Stimulated activated CD4-positive, alpha-beta T cell treated with anti-CD3 and anti-CD28 coated beads, TNF-alpha, amount 100 ng/mL, for 1 hour (primary cell): ENCODE measurements at regions not wholly inside any gene's neighbourhood (a gene's known extent, or its start where the extent isn't known, plus 50 kb on each side); places are given as distances from the start of the nearest gene placed in this dataset.

Source experiments
- DNase-seq, 3 donors: peaks; one replicate each; pipeline ENCODE4 v3.0.0-alpha.2; 2020; ENCODE audit warnings: low read depth in 3 of 3, low spot score in 1 of 3

DNA sequence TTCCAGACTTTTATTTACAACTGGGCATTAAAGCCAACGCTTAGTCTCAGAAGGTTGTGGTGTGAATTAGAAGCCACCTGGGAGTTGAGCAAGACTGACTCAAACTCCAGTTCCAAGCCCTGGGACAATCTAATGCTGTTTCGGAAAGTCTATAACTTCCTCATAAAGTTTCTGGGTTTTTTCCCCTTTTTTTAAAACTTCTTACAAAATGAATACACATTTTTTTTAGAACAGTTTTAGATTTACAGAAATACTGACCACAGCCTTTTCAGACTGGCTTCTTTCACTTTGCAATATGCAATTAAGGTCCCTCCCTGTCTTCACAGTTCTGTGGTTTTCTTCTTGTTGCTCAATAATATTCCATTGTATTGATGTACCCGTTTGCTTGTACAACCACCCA, 115.9 kb upstream of the TWIST2 start:
- no peak for DNase-seq

DNA sequence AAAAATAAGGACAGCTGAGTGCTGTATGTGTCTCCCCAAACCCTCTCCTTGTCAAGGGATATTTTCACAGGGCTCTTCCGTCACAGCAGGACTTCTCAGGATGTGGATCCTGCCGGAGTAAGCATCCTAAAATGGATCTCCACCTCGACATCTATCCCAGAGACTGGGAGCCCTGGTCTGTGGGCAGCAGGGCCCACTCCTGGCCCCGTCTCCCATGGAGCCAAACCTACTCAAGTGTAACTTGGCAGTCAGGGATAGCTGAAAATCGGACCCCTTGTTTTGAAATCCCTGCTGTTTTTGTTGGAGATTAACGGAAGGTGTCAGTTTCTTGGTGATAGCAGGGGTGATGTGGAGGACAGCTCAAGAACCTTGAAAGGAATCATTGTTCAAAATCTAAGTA, 109.0 kb upstream of the TWIST2 start:
- DNase-seq, result no peak

DNA sequence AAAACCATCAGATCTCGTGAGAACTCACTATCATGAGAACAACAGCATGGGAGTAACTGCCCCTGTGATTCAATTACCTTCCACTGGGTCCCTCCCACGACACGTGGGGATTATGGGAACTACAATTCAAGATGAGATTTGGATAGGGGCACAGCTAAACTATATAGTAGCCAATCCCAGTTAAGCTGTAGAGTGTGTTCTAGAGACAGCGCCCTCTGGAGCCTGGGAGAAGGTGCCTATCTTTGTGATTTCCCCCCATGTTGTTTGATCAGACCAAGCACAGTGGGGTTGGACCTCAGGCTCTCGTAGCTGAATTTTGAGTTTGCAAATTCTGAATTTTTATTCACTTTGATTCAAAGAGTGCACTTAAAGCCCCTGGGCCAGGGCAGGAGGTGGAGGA, 108.2 kb upstream of the TWIST2 start:
- DNase-seq, result no peak

DNA sequence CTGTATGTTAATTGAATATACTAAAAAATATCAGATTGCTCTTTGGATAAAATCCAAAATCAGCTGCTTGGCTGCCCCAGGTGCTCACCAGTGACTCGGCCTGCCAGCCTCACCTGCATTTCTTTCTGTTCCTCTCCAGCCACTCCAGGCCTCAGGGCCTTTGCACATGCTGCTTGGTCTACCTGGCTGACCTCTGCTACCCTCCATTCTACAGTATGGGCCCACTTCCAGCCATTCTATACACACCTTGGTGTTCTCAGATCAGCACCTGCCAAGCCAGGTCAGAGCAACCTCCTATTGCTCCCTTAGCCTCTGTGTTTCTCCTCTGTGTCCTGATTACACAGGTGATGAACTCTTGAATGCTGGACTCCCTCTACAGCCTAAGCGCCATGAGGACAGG, 106.6 kb upstream of the TWIST2 start:
- no peak for DNase-seq

DNA sequence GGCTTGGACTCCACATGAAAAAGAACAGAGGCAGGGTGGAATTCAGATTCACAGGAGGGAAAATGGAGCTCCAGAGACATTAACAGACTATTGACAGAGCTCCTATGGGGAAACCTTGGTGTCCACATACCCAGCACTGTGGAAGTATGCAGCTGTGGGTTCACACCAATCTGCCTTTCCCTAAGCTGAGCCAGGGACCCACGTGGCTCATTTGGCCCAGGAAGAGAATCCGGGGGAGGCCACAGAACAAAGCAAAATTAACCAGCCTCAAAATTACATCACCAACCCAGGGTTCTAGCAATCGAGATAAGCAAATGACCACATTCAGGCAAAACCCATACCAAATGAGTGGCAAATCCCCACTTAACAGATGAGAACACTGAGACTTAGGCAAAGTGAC, 105.8 kb upstream of the TWIST2 start:
- DNase-seq, result no peak

DNA sequence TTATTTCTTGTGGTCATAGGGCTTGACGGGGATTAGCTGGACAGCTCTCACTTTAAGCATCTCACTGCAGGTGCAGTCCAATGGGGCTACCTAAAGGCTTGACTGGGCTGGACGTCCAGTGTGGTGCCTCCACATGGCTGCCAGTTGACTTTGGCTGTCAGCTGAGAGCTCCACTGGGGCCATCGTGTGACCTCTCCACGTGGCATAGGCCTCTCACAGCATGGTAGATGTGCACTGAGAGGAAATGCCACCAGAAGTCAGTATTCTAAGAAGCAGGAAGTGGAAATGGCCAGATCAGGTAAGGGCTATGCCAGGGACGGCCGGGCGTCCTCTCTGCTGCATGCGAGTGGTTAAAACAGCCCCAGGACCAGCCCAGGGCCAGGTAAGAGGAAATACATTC, 105.2 kb upstream of the TWIST2 start:
- DNase-seq, result no peak

DNA sequence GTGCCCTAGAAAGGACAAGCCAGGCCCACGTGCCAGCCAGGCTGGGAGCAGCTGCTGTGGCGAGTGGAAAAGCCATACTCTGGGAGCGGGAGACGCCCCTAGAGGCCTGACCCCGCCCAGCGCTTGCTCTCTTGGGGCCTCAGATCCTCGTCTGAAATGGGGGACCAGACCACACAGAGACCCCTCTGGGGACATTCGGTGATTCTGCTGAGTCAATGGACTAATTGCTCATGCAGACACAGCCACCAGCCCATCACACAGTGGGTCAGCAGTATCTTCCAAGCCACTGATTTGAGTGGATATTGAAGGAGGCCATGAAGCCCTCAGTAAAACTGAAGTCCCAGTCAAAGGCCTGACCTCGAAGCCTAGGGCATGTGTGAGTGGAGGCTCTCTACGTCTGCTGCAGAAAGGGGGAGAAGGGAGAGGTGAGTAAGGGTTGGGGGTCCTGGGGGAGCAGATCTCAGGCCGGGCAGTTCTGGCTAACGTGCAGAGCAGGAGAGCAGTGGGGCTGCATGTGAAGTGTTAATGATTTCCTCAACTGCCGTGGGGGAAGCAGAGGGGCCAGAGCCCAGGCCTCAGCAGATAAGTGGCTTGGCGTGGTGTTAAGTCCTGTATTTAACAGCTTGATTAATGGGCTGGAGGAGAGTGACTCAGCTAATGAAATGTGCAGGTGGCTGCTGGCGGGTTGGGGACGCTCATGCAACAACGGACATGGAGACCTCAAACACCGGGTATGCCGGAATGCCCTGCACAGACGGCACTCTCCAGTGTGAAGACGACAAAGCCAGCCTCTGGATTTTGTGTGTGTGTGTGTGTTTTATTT, 104.4 kb upstream of the TWIST2 start:
- DNase-seq, result no peak

DNA sequence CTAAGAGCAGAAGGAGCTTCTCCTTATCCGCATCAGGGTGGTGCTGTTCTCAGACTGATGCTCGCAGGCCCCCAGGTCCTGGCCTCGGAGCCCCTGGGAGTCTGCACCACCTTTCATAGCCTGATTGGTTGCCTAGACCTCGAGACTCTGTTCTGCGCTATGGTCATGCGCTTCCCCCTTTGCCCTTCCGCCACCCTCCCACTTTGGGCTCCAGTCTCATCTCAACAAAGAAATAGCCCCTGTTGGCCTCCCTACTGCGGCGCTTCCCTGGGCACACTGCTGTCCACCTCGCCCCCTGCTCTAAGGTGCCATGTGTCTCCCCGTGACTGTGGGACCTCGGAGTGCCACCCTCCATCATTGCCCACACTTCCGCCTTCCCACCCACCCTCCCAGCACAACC, 102.9 kb upstream of the TWIST2 start:
- DNase-seq, result no peak

DNA sequence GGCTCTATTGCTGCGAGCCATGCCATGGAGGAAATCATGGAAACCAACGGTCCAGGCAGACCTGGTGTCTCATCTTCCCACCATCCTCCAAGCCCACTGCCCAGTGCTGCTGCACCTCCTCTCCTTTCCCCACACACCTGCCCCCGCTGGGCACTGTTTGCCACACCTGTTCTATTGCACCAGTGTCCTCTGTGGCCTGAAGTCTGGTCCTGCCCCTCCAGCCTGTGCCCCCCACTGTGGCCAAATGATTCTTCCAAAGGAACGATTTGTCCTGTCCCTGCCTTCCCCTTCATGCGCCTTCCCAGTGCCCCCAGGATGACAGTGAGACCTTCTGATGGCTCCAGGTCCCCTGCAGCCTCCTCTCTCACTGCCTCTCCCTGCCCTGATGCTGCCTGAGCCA, 101.9 kb upstream of the TWIST2 start:
- DNase-seq, result no peak

DNA sequence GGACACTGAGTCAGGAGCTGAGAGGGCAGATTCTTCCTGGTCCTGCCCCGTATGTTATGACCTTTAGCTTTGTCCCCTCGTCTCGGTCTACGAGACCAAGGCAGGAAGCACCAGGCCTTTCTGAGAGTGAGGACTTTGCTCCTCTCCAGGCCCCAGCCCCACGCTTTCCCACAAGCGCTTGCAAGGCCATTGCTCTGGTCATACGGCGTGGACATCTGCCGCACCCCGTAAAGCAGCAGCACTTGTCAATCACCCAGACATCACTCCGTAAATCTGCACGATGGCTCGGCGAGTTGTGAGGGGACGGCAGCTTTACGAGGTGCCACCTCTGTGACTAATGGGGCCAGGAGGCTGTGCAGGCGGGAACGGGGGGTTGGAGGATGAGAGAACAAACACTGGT, 100.8 kb upstream of the TWIST2 start:
- no peak for DNase-seq

DNA sequence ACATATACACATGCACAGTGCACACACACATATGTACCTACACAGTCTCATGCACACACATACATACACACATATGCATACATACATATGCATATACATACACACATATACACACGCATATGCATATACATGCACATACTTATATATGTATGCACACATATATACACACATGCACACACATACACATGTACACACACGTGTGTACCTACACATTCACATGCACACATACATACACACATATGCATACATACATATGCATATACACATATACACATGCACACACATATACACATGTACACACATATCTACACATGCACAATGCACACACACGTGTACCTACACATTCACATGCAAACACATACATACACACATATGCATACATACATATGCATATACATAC, 100.3 kb upstream of the TWIST2 start:
- DNase-seq, result no peak

DNA sequence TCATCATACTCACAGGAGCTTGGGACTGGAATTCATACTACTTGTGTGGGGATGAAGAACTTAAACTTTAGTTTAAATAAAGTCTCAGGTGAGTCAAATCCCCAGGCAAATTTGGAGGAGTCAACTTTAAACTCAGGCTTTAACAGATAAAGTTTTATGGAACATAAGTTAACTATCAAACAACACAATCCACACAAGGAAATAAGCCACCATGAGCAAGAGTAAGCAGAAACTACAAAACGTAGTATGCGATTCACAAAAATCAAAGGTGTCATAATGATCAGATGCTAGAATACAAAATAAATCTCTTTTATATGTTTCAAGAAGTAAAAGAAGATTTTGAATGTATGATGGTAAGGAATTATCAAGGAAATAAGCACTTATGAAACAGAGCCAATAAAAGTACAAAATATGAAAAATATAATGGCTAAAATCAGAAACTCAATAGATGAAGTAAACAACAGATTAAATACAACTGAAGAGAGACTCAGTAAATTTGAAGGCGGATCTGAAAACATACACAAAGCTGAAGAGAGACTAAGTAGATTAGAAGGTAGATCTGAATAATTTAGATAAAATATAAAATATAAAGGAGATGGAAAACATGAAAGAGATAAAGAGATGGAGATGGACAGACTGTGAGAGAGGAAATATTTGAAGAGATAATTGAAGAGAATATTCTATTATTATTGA, 97.5 kb upstream of the TWIST2 start:
- DNase-seq, result no peak

DNA sequence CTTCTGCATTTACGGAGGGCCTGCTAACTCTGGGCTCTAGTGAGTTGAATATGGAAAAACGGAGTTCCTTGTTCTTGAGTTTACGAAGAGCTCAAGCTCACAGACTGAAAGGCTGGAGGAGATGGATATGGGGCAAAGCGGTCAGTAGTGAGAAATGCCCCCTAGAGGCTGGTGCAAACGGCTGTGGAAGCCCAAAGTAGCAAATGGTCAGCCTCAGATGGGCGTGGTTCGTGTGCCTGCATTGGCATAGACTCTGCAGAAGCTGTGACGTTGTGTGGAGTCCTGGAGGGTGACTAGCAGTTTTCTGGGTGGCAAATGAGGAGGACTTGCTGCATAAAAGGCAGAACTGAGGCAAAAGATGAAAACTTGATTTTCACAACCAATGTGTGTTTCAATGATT, 93.6 kb upstream of the TWIST2 start:
- DNase-seq, result no peak

DNA sequence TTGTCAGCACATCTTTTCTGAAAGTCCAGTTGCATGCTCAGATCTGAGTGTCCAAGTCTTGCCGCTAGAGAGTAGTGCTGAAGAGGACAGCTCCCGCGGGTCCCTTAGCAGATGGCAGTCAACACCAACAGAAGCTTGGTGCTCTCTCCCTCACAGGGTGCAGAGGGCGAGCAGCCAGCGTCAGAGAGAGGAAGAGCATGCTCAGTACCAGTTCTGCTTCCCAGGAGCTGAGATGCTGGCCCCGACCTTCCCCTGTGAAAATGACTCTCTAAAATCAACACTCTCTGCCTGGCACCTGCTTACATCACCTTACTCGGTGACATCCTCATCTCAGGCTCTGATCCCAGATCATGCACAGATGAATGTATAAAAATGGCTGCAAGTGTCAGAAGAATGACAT, 86.0 kb upstream of the TWIST2 start:
- DNase-seq, result no peak

DNA sequence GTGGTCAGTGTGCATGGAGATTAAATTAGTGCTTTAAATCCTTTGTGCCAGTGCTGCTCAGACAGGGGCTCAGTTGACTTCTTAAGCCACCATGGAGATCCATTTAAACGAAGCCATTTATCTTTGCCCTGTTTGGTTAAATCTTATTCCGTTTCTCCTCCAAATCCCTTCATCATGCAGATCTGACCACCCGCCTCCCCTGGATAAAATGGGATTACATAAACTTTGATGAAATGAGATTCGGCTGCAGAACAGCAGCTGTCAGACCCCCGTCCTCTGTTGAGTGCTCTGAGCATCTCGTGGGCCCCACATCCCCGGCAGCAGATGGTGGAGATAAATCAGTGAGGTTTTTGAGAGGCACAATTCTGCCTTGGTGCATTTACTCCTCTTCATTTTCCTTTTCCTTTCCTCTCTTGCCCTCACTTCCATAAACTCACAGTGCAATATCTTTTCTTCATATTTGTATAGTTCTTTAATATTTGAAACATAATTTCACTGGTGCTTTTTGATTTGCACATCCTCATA, 84.4 kb upstream of the TWIST2 start:
- DNase-seq, result no peak

DNA sequence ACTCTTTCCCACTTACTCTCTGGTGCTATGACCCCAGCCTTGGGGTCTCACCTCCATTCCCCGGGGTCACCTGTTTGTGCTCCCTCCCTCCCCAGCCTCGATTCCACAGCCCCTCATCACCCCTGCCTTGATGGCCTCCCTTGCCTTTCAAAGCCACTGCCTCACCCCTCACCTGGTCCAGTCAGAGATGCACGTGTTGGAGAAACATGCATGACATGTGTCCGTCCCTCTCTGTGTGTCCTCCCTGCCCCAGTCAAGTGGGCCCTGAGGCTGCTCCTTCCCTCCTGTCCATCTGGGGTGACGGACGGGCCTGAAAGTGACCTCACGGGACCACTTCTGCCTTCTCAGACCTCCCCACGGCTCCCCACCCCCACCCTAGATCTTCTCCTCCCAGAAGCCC, 82.3 kb upstream of the TWIST2 start:
- DNase-seq, result no peak

DNA sequence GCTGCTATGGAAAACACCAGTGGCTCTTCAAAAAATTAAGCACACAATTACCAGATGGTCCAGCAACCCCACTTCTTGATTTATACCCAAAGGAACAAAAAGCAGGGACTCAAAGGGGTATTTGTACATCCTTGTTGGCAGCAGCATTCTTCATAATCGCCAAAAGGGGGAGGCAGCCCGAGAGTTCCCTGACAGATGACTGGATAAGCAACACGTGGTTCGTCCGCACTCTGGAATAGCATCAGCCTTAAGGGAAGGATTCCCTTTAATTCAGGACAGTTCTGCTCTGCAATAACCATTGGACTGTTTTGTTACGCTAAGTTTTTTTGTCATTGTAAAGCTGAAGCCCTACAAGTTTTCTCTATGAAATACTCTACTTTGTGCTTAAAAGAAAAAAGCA, 76.7 kb upstream of the TWIST2 start:
- no peak for DNase-seq

DNA sequence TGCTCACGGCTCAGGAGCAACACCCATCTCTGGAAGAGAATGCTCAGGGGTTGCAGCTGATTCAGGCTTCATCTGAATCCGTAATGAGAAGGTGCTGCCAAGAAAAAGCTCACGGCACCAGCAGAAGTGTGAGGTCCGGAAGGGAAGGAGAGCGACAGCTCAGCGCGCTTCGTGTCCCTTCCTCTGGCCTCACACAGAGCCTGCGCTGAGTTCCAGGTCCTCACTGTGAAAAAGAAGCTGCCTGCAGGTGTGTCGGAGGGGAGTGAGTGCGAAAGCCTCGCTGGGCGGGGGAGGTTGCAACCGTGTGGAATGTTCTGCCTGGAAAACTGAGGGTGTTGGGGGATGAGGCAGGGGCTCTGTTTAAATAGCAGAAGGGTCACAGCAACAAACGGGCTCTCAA, 76.2 kb upstream of the TWIST2 start:
- DNase-seq, result no peak

DNA sequence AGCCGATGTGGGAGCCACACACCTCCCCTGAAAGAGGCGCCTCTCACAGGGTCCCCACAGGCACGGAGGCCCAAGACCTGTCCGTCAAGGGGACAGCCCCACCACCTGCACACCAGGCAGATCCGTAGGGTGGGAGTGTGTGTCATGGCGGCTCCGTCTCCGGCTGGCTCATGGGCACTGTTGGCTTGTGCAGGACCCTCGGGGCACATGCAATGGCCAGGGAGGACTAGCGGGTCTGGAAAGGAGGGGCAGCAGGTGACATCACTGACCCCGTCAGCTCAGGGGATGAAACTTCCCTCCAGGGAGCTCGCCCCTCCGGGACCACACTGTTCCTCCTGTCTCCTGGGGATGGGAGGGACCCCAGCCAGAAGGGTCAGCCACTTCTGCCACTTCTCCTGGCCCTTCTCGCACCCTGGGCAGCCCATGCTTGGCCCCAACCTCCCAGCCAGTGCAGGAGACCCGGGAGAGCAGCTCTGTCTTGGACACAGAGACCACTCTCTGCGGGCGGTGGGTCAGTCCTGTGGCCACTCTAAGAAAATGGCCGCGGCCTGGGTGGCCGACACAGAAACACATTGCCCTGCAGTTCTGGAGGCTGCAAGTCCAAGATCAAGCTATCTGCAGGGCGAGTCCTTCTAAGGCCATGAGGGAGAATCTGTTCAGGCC, 75.1 kb upstream of the TWIST2 start:
- no peak for DNase-seq

DNA sequence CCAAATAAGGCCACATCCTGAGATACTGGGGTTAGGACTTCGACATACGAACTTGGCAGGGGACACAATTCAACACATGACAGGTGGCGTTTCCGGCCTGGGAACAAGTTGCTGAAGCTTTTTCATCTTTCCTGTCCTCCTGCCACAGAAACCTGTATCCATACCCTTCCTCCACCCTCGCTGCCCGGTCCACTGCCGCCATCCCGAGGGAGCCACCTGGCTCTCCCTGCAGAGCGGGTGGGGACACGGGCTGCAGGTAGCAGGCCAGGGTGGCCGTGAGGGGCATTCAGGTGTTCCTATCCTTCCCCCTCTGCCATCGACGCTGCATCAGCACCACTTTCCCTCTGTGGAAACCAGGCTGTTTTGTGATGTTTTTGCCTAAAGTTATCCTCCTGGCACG, 74.4 kb upstream of the TWIST2 start:
- no peak for DNase-seq

DNA sequence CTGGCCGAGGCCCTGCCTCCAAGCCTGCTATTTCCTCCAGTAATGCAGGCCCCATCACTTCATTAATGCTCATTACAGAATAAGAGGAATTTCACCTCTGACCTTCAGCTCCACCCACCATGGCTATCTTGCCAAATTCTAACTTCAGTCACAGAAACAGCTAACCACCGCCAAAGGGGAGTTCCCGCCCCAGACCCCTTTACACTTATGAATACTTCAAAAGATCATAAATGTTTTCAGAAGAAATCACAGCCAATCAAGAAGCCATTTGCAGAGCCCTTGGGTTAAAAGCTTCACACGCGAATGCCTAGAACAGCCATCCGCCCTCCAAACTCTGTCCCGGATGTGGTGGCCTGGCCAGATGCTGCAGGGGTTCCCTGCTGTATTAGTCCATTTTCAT, 73.8 kb upstream of the TWIST2 start:
- DNase-seq, result no peak

DNA sequence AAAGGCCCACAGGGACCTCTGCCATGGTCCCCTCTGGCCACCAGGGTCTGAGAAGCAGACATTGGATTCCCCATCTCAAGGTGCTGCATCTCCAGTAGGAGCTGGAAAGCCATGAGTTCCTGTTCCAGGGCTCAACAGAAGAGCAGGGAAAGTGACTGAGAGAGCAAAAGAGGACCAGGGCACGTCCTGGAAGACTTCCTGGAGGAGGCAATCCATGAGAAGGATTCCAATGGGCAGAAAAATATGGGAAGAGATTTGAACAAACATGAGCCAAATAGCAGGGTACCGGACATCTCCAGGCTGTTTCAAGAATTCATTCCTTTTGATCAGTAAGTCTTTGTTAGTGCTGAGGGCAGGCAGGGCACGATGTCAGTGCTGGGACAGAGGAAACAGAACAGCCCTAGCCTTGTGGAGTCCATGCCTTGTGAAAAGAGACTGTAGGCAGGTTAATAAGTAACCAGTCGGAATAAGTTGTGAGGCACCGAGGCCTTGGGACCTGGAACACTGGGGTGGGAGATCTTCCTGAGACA, 72.8 kb upstream of the TWIST2 start:
- no peak for DNase-seq
